ENCODE measurements at regions not wholly inside any gene's neighbourhood (a gene's known extent, or its start where the extent isn't known, plus 50 kb on each side); places are given as distances from the start of the nearest gene placed in this dataset.

DNA sequence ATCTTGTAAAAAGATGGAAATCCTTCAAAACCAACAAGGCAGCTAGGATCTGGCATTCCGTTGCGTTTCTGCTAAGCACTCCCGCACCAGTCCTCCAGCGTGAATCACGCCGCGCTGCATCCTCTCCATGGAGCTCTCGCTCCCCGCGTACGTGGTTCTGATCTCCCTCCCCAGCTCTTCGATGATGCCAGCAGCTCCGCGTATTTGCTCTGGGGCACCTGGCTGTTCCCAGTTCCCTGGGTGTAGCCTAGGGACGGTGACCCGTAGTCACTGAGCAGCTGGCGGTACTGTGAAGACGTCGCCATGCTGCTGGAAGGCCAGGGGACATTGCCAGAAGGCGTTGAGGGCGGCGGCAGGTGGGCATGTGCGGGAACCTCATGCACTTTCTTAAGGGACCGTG is 407.5 kb downstream of the RNF144A start:
- no peak for TF ChIP-seq CTCF (IDR thresholded peaks at IDR 0.05)
- TF ChIP-seq POLR2AphosphoS5 (IDR thresholded peaks at IDR 0.05) = no peak
- no peak for TF ChIP-seq EP300 (IDR thresholded peaks at IDR 0.05)

Measured in esophagus muscularis mucosa (tissue), 4 donors.